ENCODE measurements at regions not wholly inside any gene's neighbourhood (a gene's known extent, or its start where the extent isn't known, plus 50 kb on each side); places are given as distances from the start of the nearest gene placed in this dataset.

DNA sequence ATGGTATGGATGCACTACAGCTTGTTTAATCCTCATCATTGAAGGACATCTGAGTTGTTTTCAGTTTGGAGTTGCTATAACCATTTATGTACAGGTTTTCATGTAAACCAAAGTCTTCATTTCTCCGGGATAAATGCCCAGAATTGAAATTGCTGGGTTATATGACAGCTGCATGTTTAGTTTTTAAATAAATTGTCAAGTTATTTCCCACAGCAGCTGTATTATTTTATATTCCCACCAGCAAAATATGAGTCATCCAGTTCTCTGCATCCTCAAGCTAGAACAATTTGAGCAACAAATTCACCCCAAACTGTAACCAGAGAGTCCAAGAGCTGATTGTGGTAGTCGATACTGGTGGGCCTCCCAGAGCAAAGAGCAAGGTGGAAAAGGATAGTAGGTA is 125.6 kb upstream of the PRNP start:
- TF ChIP-seq CTCF (IDR thresholded peaks at IDR 0.05; ENCODE audit: low read length) (no peak), EZH2 (IDR thresholded peaks at IDR 0.05; ENCODE audit: borderline replicate concordance, low read length) (no peak)
